Immature natural killer cell (primary cell): ENCODE measurements at regions not wholly inside any gene's neighbourhood (a gene's known extent, or its start where the extent isn't known, plus 50 kb on each side); places are given as distances from the start of the nearest gene placed in this dataset.

ENCODE experiments used
- DNase-seq, 3 donors: peaks; one replicate each; pipeline ENCODE4 v3.0.0; 2022; ENCODE audit warnings: mixed read lengths in 1 of 3
- H3K27ac Mint-ChIP-seq, 6 donors: one replicate each; pipeline ENCODE4 v1.8.0; 2020; ENCODE audit warnings: mixed read lengths in 6 of 6, mild to moderate bottlenecking in 5 of 6, inconsistent platforms in 4 of 6, moderate library complexity in 3 of 6
- H3K27me3 Mint-ChIP-seq, 3 donors: one replicate each; pipeline ENCODE4 v1.8.0; 2020 to 2021; ENCODE audit warnings: low read depth in 3 of 3, mild to moderate bottlenecking in 3 of 3, mixed read lengths in 3 of 3, moderate library complexity in 3 of 3, inconsistent platforms in 1 of 3
- H3K36me3 Mint-ChIP-seq, 3 donors: one replicate each; pipeline ENCODE4 v1.8.0; 2020; ENCODE audit warnings: mixed read lengths in 3 of 3, inconsistent platforms in 2 of 3, mild to moderate bottlenecking in 2 of 3
- H3K4me1 Mint-ChIP-seq, 2 donors: one replicate each; pipeline ENCODE4 v1.8.0; 2020; ENCODE audit warnings: inconsistent platforms in 2 of 2, mild to moderate bottlenecking in 2 of 2, mixed read lengths in 2 of 2, moderate library complexity in 1 of 2
- H3K4me3 Mint-ChIP-seq, 5 donors: one replicate each; pipeline ENCODE4 v1.8.0; 2020; ENCODE audit warnings: mild to moderate bottlenecking in 5 of 5, mixed read lengths in 5 of 5, inconsistent platforms in 3 of 5, moderate library complexity in 3 of 5
- H3K9me3 Mint-ChIP-seq, 6 donors: one replicate each; pipeline ENCODE4 v1.8.0; 2020; ENCODE audit warnings: mild to moderate bottlenecking in 6 of 6, mixed read lengths in 6 of 6, inconsistent platforms in 4 of 6, moderate library complexity in 3 of 6

DNA sequence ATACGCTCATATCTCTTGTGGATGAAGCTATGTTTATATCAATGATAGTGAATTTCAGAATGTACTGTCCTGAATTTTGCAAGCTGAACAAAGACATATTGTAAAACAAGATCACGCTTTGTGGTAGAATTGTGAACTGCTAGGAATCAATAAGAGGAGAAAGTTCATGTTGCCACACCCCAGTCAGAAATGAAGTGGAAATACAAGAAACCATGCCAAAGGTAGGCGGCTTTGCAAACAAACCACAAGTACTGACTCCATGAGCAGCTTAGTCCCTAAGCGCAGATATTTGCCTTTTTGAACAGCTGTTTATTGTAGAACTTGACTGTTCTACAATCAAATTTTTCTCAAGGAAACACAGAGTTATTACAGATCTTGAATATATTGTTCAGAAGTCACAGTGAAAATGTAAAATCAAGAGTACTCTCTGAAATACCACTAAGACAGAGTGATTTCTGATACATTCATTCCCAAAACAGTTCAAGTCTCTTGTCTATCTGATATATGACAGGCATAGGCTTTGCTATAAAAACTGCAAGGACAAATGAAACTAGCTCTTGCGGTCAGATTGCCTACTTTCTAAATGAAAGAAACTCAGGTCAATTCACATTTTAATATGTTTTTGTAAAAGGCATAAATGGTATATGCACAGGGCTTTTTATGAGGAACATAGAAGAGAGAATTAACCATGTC, 120.9 kb upstream of the CDH19 start:
- Mint-ChIP-seq H3K27ac (no peak overlapping the region), H3K9me3 (peaks cover 0 to 14% (median 8%) of the 10 kb centered on the region in 6 donors)

GRCh38 chr18:66722671-66723070, 118.8 kb upstream of the CDH19 start:
- Mint-ChIP-seq H3K36me3 (no peaks in the 10 kb centered on the region), H3K4me3 (no peak overlapping the region), H3K27ac (no peak overlapping the region), H3K9me3 (peaks cover 0 to 14% (median 5%) of the 10 kb centered on the region in 6 donors), H3K27me3 (no peaks in the 10 kb centered on the region), H3K4me1 (no peaks in the 10 kb centered on the region)
- DNase-seq, result no peak

More for the DNA sequence above, 120.9 kb upstream of the CDH19 start:
- Mint-ChIP-seq H3K4me1 (no peaks in the 10 kb centered on the region), H3K36me3 (no peaks in the 10 kb centered on the region), H3K27me3 (no peaks in the 10 kb centered on the region), H3K4me3 (no peak overlapping the region)
- no peak for DNase-seq

- Mint-ChIP-seq H3K9me3 (peaks cover 7 to 17% (median 10%) of the 10 kb centered on the region in 6 donors), H3K4me1 (no peaks in the 10 kb centered on the region), H3K36me3 (no peaks in the 10 kb centered on the region), H3K27me3 (no peaks in the 10 kb centered on the region), H3K4me3 (no peak overlapping the region), H3K27ac (no peak overlapping the region)
- DNase-seq, result no peak
Measured at GRCh38 chr18:66708646-66709045, 104.8 kb upstream of the CDH19 start.

GRCh38 chr18:66707473-66707872, 103.6 kb upstream of the CDH19 start:
- DNase-seq, result no peak
- no peak overlapping the region for H3K27ac Mint-ChIP-seq
- no peaks in the 10 kb centered on the region for H3K27me3 Mint-ChIP-seq
- H3K36me3 Mint-ChIP-seq, result no peaks in the 10 kb centered on the region
- H3K4me1 Mint-ChIP-seq, result no peaks in the 10 kb centered on the region
- peaks cover 7 to 21% (median 11%) of the 10 kb centered on the region in 6 donors for H3K9me3 Mint-ChIP-seq
- no peak overlapping the region for H3K4me3 Mint-ChIP-seq

- Mint-ChIP-seq H3K4me3 (no peak overlapping the region), H3K27ac (no peak overlapping the region), H3K9me3 (peaks cover 5 to 39% (median 13%) of the 10 kb centered on the region in 6 donors), H3K4me1 (no peaks in the 10 kb centered on the region), H3K36me3 (peaks cover 0 to 8% (median 0%) of the 10 kb centered on the region in 3 donors), H3K27me3 (peaks cover 0 to 2% (median 0%) of the 10 kb centered on the region in 3 donors)
- DNase-seq, result no peak
Measured at GRCh38 chr18:66695281-66695680, 91.4 kb upstream of the CDH19 start.

- Mint-ChIP-seq H3K27me3 (no peaks in the 10 kb centered on the region), H3K4me1 (no peaks in the 10 kb centered on the region), H3K27ac (no peak overlapping the region), H3K9me3 (peaks cover 7 to 38% (median 13%) of the 10 kb centered on the region in 6 donors), H3K36me3 (peaks cover 0 to 8% (median 0%) of the 10 kb centered on the region in 3 donors), H3K4me3 (no peak overlapping the region)
- DNase-seq, result no peak
Measured at GRCh38 chr18:66694852-66695251, 91.0 kb upstream of the CDH19 start.

- Mint-ChIP-seq H3K4me1 (no peaks in the 10 kb centered on the region), H3K27ac (no peak overlapping the region), H3K4me3 (no peak overlapping the region), H3K36me3 (no peaks in the 10 kb centered on the region), H3K27me3 (no peaks in the 10 kb centered on the region), H3K9me3 (peaks cover 3 to 30% (median 21%) of the 10 kb centered on the region in 6 donors)
- no peak for DNase-seq
Measured at GRCh38 chr18:66687635-66688034, 83.7 kb upstream of the CDH19 start.

- H3K36me3 Mint-ChIP-seq, result no peaks in the 10 kb centered on the region
Measured at GRCh38 chr18:66682855-66683322, 79.0 kb upstream of the CDH19 start.

GRCh38 chr18:66676699-66677098, 72.8 kb upstream of the CDH19 start:
- H3K36me3 Mint-ChIP-seq, result peaks cover 0 to 3% (median 3%) of the 10 kb centered on the region in 3 donors
- no peak overlapping the region for H3K27ac Mint-ChIP-seq
- peaks cover 7 to 52% (median 26%) of the 10 kb centered on the region in 6 donors for H3K9me3 Mint-ChIP-seq
- H3K4me3 Mint-ChIP-seq, result no peak overlapping the region
- H3K27me3 Mint-ChIP-seq, result no peaks in the 10 kb centered on the region
- no peaks in the 10 kb centered on the region for H3K4me1 Mint-ChIP-seq
- DNase-seq, result no peak

More at GRCh38 chr18:66682855-66683322, 79.0 kb upstream of the CDH19 start:
- no peak overlapping the region for H3K4me3 Mint-ChIP-seq
- no peak overlapping the region for H3K27ac Mint-ChIP-seq
- no peaks in the 10 kb centered on the region for H3K27me3 Mint-ChIP-seq
- DNase-seq, result no peak
- peaks cover 3 to 49% (median 15%) of the 10 kb centered on the region in 6 donors for H3K9me3 Mint-ChIP-seq
- H3K4me1 Mint-ChIP-seq, result no peaks in the 10 kb centered on the region

DNA sequence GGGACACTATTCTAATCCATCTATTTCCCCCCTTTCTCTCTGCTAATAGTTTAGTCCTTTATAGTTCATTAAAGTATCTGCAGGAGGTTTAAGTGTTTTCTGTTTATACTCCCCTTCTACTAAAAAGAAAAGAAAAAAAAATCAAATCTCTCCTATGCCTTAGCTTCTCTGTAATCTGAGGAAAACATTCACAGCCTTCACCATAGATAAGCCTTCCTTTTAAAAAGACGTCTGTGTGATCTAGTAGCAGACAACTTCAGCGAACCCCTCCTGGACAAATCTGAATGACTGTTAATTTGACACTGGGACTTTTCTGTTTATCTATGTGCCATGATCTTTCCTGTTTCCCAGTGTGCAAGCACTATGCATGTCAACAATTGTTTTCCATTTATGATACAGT, 70.4 kb upstream of the CDH19 start:
- no peaks in the 10 kb centered on the region for H3K27me3 Mint-ChIP-seq
- no peak overlapping the region for H3K27ac Mint-ChIP-seq
- H3K4me3 Mint-ChIP-seq, result no peak overlapping the region
- no peak for DNase-seq
- peaks cover 7 to 50% (median 31%) of the 10 kb centered on the region in 6 donors for H3K9me3 Mint-ChIP-seq
- H3K36me3 Mint-ChIP-seq, result peaks cover 0 to 3% (median 3%) of the 10 kb centered on the region in 3 donors
- no peaks in the 10 kb centered on the region for H3K4me1 Mint-ChIP-seq

GRCh38 chr18:66668706-66669105, 64.8 kb upstream of the CDH19 start:
- peaks cover 0 to 2% (median 0%) of the 10 kb centered on the region in 3 donors for H3K27me3 Mint-ChIP-seq
- no peak overlapping the region for H3K4me3 Mint-ChIP-seq
- H3K27ac Mint-ChIP-seq, result no peak overlapping the region
- no peaks in the 10 kb centered on the region for H3K4me1 Mint-ChIP-seq
- no peaks in the 10 kb centered on the region for H3K36me3 Mint-ChIP-seq
- no peak for DNase-seq
- peaks cover 1 to 33% (median 15%) of the 10 kb centered on the region in 6 donors for H3K9me3 Mint-ChIP-seq

- peaks cover 0 to 3% (median 0%) of the 10 kb centered on the region in 3 donors for H3K36me3 Mint-ChIP-seq
- no peaks in the 10 kb centered on the region for H3K4me1 Mint-ChIP-seq
- no peak for DNase-seq
- H3K27me3 Mint-ChIP-seq, result peaks cover 0 to 3% (median 0%) of the 10 kb centered on the region in 3 donors
- H3K4me3 Mint-ChIP-seq, result no peak overlapping the region
- peaks cover 9 to 53% (median 23%) of the 10 kb centered on the region in 6 donors for H3K9me3 Mint-ChIP-seq
- no peak overlapping the region for H3K27ac Mint-ChIP-seq
Measured at GRCh38 chr18:66662632-66663031, 58.7 kb upstream of the CDH19 start.

- H3K27ac Mint-ChIP-seq, result no peak overlapping the region
- no peak for DNase-seq
- no peaks in the 10 kb centered on the region for H3K27me3 Mint-ChIP-seq
- peaks cover 6 to 46% (median 18%) of the 10 kb centered on the region in 6 donors for H3K9me3 Mint-ChIP-seq
- no peaks in the 10 kb centered on the region for H3K4me1 Mint-ChIP-seq
- no peaks in the 10 kb centered on the region for H3K36me3 Mint-ChIP-seq
- no peak overlapping the region for H3K4me3 Mint-ChIP-seq
Measured at GRCh38 chr18:66655407-66655806, 51.5 kb upstream of the CDH19 start.
